HG03439 (cell line): ENCODE measurements at regions not wholly inside any gene's neighbourhood (a gene's known extent, or its start where the extent isn't known, plus 50 kb on each side); places are given as distances from the start of the nearest gene placed in this dataset.

Source experiments
- ATAC-seq: cut with Tn5 transposase; IDR thresholded peaks from one replicate; pipeline ENCODE4 v1.9.1; 2021; ENCODE audit warnings: mild to moderate bottlenecking, moderate library complexity; ENCODE audit not compliant: unreplicated experiment

GRCh38 chr14:97539884-97540283, 742.7 kb downstream of the VRK1 start:
- no peak for ATAC-seq

- ATAC-seq: no peak
These were observed 746.0 kb downstream of the VRK1 start for GRCh38 chr14:97543221-97543620.

DNA sequence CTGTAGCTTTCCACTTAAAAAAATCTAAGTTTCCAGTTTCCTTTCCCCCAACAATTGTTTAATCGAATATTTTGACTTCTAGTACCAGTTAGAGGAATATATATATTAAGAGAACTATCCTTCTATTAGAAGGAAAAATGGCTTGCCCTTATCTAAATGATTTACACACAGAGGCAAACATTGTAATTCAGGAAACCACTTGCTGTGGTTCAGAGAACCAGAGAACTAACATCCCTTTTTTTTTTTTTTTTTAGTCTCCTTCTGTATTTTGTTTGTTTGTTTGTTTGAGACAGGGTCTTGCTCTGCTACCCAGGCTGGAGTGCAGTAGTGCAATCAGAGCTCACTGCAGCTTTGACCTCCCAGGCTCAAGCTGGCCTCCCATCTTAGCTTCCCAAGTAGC, 746.6 kb downstream of the VRK1 start:
- no peak for ATAC-seq

DNA sequence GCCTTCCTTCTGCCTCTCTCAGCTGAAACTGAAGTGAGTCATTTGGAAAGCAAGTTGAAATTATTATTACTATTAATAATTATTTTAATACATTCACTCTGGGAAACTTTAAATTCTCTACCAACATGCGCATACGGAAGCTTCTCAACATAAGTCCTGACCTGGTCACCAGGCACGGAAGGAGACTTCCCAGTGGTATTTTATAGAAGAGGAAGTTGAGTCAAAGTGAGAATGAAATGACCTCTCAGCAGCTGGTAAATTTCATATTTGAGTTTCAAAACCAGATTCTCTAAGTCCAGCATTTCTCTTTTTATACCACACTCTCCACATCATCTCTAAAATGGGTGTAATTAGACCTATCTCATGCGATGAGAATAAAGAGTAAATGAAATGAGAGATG, 747.4 kb downstream of the VRK1 start:
- no peak for ATAC-seq

DNA sequence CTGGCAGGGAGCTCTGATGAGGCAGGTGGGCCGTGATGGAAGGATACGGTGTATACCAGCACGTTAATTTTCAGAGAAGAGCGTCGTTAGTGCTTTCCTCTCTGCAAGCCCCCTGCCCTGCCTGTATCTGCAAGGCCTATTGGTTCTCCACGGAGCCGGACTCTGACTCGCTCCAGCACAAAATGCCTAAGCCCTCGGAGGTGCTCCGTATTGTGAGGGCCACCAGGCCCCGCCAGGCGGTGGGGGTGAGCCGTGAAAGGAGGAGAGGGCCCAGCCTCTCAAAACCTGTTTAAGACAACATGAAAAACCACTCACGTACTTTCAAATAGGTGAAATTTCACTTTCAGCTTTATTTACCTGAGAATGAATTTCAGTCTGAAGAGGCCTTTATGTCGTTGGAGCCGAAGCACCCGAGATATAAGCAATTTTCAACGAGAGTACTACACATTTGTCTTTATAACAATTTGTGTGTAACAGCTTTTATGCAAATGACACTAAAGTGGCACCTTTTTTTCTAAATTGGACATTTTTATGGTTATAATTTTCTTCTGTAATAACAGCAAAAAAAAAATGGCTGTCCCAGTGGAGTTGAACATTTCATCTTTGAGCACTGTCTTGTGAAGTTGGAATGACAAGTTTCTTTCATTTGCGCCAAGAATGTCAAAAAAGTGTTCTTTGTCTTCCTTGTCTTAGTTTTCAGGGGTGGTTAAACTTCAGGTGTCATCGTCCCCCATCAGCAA, 749.5 kb downstream of the VRK1 start:
- ATAC-seq: no peak

DNA sequence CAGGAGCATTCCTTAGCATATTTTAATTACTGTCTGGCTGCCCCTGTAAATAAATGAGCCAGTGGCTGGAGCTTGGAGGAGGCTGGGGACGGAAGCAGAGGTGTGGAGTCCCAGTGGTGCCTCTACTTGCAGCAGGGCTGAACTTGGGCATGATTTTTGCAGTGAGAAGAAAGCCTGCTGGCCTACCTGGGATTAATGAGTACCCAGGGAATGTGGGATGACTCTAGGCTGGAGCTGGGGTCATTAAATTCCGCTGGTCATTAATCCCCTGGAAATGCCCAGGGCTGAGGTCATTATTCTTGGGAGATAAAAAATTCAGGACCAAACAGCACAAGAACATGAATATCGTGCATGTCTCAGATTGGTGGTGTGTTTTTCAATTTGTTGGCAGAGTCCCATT, 753.3 kb downstream of the VRK1 start:
- ATAC-seq: no peak

DNA sequence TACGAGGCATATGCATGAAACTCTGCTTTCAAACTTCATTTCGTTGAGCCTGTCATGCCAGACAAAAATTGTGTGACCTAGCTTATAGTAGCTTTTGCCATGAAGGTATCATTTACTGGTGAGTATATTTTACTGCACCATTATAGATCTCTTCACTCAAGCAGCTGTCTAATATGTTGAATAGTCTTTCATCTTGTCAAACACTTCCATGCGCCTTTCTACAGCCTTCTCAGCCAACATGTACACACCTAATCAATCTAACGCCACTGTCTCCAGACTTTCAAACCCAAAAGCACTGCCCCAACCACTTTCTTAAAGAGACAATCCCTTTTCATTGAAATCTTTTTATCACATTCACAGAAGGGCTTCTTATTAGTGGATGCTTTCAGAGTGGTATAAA, 757.4 kb downstream of the VRK1 start:
- ATAC-seq: no peak

DNA sequence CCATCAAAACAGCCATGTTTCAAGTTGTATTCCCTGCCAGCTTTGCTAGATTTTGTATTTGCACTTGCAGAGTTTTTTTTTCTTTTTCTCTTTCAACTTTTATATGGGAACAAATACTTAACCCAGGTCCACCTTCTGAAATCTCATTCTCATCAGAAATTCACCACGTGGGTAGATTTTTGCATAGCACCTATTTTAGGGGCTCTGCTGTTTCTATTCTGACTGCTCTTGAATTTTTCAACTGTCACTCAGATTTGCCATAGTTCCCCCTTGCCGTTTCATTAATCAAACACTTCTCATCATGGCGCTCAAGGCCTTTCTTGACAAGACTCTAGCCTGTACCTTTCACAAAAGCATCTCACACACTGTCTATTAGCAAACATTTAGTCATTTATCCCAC, 767.2 kb downstream of the VRK1 start:
- ATAC-seq: no peak

- no peak for ATAC-seq
These were observed 774.0 kb downstream of the VRK1 start for GRCh38 chr14:97571201-97571600.

- no peak for ATAC-seq
These were observed 774.8 kb downstream of the VRK1 start for GRCh38 chr14:97571866-97572555.

- no peak for ATAC-seq
These were observed 775.6 kb downstream of the VRK1 start for GRCh38 chr14:97572583-97573458.

GRCh38 chr14:97575677-97576076, 778.5 kb downstream of the VRK1 start:
- ATAC-seq: no peak

DNA sequence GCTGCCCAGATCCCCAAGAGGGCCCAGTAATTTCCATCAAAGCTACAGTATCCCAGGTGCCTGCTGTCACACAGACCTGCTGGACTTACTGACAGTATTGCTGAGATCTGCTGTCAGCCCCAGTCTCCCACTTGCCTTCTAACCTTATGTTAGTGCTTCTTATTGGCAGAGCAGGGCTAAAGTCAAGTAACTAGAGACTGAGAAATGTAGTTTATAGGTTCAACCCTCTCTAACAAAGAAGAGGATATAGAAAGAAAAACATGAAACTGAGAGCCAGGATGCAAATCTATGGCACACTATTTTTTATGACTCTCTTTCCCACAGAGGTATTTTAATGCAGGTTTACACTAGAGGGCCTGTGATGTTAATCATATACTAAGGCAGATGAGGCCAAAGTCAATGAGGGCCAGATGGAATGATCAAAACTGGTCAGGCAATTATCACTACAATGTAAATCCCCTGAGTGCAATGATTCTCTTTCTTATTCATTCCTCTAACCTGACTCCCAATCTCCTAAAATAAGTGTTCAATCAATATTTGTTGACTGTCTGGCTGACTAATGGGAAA, 781.9 kb downstream of the VRK1 start:
- no peak for ATAC-seq

GRCh38 chr14:97581016-97581415, 783.8 kb downstream of the VRK1 start:
- ATAC-seq: no peak

DNA sequence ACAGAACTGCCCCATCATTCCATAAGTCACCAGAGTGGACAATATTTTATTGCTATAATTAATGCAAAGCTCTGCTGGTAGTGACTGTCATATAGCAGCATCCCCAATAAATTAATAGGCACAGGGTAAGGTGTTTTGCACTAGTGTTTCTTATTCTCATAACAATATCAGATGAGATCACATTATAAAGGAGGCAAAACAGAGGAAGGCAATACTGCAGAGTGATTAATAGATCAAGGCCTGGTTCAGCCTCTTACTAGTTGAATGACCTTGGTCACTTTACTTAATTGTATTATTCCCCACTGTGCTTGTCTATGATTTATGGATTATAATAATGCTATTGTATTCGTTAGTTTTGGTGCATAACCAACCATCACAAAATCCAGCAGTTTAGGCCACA, 784.8 kb downstream of the VRK1 start:
- ATAC-seq: no peak

DNA sequence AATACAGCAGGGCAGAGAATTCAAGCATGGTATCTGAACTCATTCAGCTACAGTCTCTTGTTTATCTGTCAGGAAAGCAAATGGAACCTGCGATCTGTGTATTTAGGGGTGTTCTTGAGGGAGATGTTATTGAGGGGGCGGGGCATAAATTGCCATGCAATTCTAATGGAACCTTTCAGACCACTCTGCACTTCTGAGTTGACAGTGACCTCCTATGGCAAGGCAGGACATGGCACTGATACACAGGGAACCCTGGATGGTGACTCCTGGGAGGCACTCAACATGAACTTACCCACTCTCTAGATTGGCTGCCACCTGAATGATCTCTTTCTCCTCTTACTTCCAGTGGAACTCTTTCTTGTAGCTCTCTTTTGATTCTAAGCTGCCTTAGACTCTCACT, 787.3 kb downstream of the VRK1 start:
- no peak for ATAC-seq

GRCh38 chr14:97592341-97592980, 795.3 kb downstream of the VRK1 start:
- ATAC-seq: no peak

DNA sequence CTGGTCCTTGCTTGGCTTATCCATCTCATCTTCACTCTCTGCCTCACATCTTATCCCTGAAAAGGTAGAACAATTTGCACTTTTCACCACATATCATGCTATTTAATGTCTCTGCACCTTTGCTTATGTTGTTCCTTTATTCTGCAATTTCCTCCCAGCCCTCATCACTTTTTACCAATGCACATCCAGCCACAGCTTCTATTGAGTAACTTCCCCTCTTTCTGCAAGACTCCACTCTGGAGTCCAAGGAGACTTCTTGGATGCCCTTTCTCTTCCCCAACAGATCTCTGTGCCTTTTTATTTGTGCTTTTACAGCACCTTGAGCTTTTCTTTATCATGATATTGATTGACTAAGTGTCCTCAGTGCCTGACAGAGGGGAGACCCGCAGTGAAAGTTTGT, 797.1 kb downstream of the VRK1 start:
- ATAC-seq: no peak

GRCh38 chr14:97602438-97603117, 805.4 kb downstream of the VRK1 start:
- ATAC-seq: no peak

DNA sequence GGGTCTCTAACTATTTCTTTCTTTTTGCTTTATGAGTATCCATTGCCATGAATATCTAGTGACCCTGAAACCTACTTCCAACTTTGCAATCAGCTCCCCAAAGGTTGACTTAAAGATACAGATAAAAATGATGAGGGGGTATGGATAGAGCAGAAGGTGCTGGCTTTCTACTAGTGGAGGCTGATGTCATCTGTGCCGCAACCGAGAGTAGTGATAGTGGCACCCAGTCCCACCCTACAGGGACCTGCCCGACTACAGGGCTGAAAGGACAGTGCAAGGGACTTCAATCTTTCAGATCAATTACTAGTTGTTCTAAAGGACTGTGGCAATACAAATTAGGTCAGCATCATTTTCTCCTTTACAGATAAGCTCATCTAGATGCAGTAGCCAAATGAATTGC, 806.0 kb downstream of the VRK1 start:
- ATAC-seq: no peak
